ENCODE measurements at regions not wholly inside any gene's neighbourhood (a gene's known extent, or its start where the extent isn't known, plus 50 kb on each side); places are given as distances from the start of the nearest gene placed in this dataset.
"Not testable (repeated sequence)": the region's sequence is repeated elsewhere in the genome, so short reads cannot be mapped to it uniquely, and the experiment has no call there.

GRCh38 chr11:13169709-13170108 lies 107.9 kb upstream of the BMAL1 start:
- no peak for DNase-seq (ENCODE audit: low spot score)

GRCh38 chr11:13174090-13174489 lies 103.5 kb upstream of the BMAL1 start:
- no peak for DNase-seq (ENCODE audit: low spot score)

- peak; percentile 66 for DNase-seq (ENCODE audit: low spot score)
These were observed 94.3 kb upstream of the BMAL1 start for GRCh38 chr11:13183094-13183825.

GRCh38 chr11:13183826-13184196 lies 93.8 kb upstream of the BMAL1 start:
- no peak for DNase-seq (ENCODE audit: low spot score)

GRCh38 chr11:13184295-13184794 lies 93.2 kb upstream of the BMAL1 start:
- no peak for DNase-seq (ENCODE audit: low spot score)

GRCh38 chr11:13188179-13188578 lies 89.4 kb upstream of the BMAL1 start:
- DNase-seq (ENCODE audit: low spot score) = no peak

- no peak for DNase-seq (ENCODE audit: low spot score)
These were observed 87.8 kb upstream of the BMAL1 start for GRCh38 chr11:13189561-13190426.

GRCh38 chr11:13193613-13194012 lies 84.0 kb upstream of the BMAL1 start:
- DNase-seq (ENCODE audit: low spot score) = no peak

GRCh38 chr11:13197374-13197773 lies 80.2 kb upstream of the BMAL1 start:
- not testable (repeated sequence) for DNase-seq (ENCODE audit: low spot score)

GRCh38 chr11:13205486-13205885 lies 72.1 kb upstream of the BMAL1 start:
- DNase-seq (ENCODE audit: low spot score) = no peak

GRCh38 chr11:13206086-13206640 lies 71.4 kb upstream of the BMAL1 start:
- DNase-seq (ENCODE audit: low spot score) = no peak

GRCh38 chr11:13207270-13207664 lies 70.3 kb upstream of the BMAL1 start:
- DNase-seq (ENCODE audit: low spot score) = no peak

- DNase-seq (ENCODE audit: low spot score) = peak; percentile 40
These were observed 69.7 kb upstream of the BMAL1 start for GRCh38 chr11:13207665-13208594.

GRCh38 chr11:13208921-13209320 lies 68.7 kb upstream of the BMAL1 start:
- no peak for DNase-seq (ENCODE audit: low spot score)

- no peak for DNase-seq (ENCODE audit: low spot score)
These were observed 68.2 kb upstream of the BMAL1 start for GRCh38 chr11:13209379-13209778.

- DNase-seq (ENCODE audit: low spot score) = peak; percentile 82
These were observed 67.2 kb upstream of the BMAL1 start for GRCh38 chr11:13210424-13210823.

- no peak for DNase-seq (ENCODE audit: low spot score)
These were observed 63.3 kb upstream of the BMAL1 start for GRCh38 chr11:13214276-13214675.

GRCh38 chr11:13215149-13215548 lies 62.4 kb upstream of the BMAL1 start:
- DNase-seq (ENCODE audit: low spot score) = peak; percentile 91

GRCh38 chr11:13216019-13216710 lies 61.4 kb upstream of the BMAL1 start:
- DNase-seq (ENCODE audit: low spot score) = peak; percentile 96

- no peak for DNase-seq (ENCODE audit: low spot score)
These were observed 60.9 kb upstream of the BMAL1 start for GRCh38 chr11:13216711-13217075.

- DNase-seq (ENCODE audit: low spot score) = not testable (repeated sequence)
These were observed 58.9 kb upstream of the BMAL1 start for GRCh38 chr11:13218685-13219084.

All from RKO (cell line).